CD4-positive, alpha-beta T cell (primary cell): ENCODE measurements at regions not wholly inside any gene's neighbourhood (a gene's known extent, or its start where the extent isn't known, plus 50 kb on each side); places are given as distances from the start of the nearest gene placed in this dataset.
"Not testable (repeated sequence)": the region's sequence is repeated elsewhere in the genome, so short reads cannot be mapped to it uniquely, and the experiment has no call there.

Experiments
- ATAC-seq: fragments of 200-7000 bp; cut with Tn5 transposase; one replicate; pipeline ENCODE4 v1.10.0; 2022; ENCODE audit warnings: mild to moderate bottlenecking; ENCODE audit not compliant: poor library complexity
- CTCF ChIA-PET: fragments of 350-600 bp; sonication (Branson Sonifier 250); formaldehyde crosslinking; loops from one replicate; lab custom pipeline; 2021; ENCODE audit warnings: antibody characterized with exemption, inconsistent platforms; lab: Charles Lee
- POLR2A ChIA-PET: fragments of 350-600 bp; sonication (Branson Sonifier 250); formaldehyde crosslinking; loops from one replicate; lab custom pipeline; 2021; ENCODE audit warnings: antibody characterized with exemption, inconsistent platforms; lab: Charles Lee
- DNase-seq, 14 experiments: peaks; one replicate each; pipeline ENCODE4 v3.0.0-alpha.2; 2013 to 2020; ENCODE audit warnings: mixed read lengths in 2 of 14
- H3K27ac ChIP-seq, 2 donors: one replicate each; pipeline versions ENCODE4 v1.5.1 to v1.7.0; 2013; ENCODE audit warnings: low read length in 2 of 2, low read depth in 1 of 2, mild to moderate bottlenecking in 1 of 2
- H3K27me3 ChIP-seq, 2 experiments: 1 replicate in 1 of 2; 2 replicates in 1 of 2; pipeline versions ENCODE4 v1.6.1 to v1.7.0; 2013; ENCODE audit warnings: low read length in 2 of 2, control low read depth in 1 of 2, mild to moderate bottlenecking in 1 of 2, moderate library complexity in 1 of 2; ENCODE audit not compliant: insufficient read depth in 2 of 2, control insufficient read depth in 1 of 2
- H3K36me3 ChIP-seq: one replicate; pipeline ENCODE4 v1.6.1; 2013; ENCODE audit warnings: low read length, control low read depth; ENCODE audit not compliant: insufficient read depth
- H3K4me1 ChIP-seq: one replicate; pipeline ENCODE4 v1.6.1; 2013; ENCODE audit warnings: low read length, control low read depth; ENCODE audit not compliant: insufficient read depth
- H3K4me3 ChIP-seq: one replicate; pipeline ENCODE4 v1.5.1; 2013; ENCODE audit warnings: mild to moderate bottlenecking, low read length, moderate library complexity
- H3K9me3 ChIP-seq, 2 experiments: 1 replicate in 1 of 2; 2 replicates in 1 of 2; pipeline versions ENCODE4 v1.6.1 to v1.7.0; 2013; ENCODE audit warnings: low read length in 2 of 2, mild to moderate bottlenecking in 2 of 2, control low read depth in 1 of 2, moderate library complexity in 1 of 2; ENCODE audit not compliant: control insufficient read depth in 1 of 2, insufficient read depth in 1 of 2
- H3K27ac Mint-ChIP-seq: one replicate; pipeline ENCODE4 v1.8.0; 2020; ENCODE audit warnings: mixed read lengths
- H3K27me3 Mint-ChIP-seq: one replicate; pipeline ENCODE4 v1.8.0; 2021; ENCODE audit warnings: mixed read lengths
- H3K36me3 Mint-ChIP-seq: one replicate; pipeline ENCODE4 v1.8.0; 2021; ENCODE audit warnings: low read depth, mixed read lengths
- H3K4me1 Mint-ChIP-seq: one replicate; pipeline ENCODE4 v1.8.0; 2021; ENCODE audit warnings: low read depth, mixed read lengths
- H3K4me3 Mint-ChIP-seq: one replicate; pipeline ENCODE4 v1.8.0; 2020; ENCODE audit warnings: mild to moderate bottlenecking, mixed read lengths
- H3K9me3 Mint-ChIP-seq: one replicate; pipeline ENCODE4 v1.8.0; 2020; ENCODE audit warnings: mixed read lengths
- CTCF ChIP-seq: fragments of 200-600 bp; IDR thresholded peaks from one replicate; pipeline ENCODE4 v1.8.0; 2022; ENCODE audit warnings: antibody characterized with exemption, mild to moderate bottlenecking
- intact Hi-C, 2 experiments: fragments of 100-400 bp; cut with DNase I in 1 of 2; cut with micrococcal nuclease in 1 of 2; formaldehyde crosslinking; loops; one replicate each; pipeline versions ENCODE4 v1.15.1 to v1.9.0; 2023 to 2025; cut with DNase I, micrococcal nuclease

- H3K4me3 ChIP-seq: no peak overlapping the region
- ChIA-PET POLR2A (no interaction called here), CTCF (no interaction called here)
- no peaks in the 10 kb centered on the region for H3K4me1 ChIP-seq
- Mint-ChIP-seq H3K4me3 (no peak overlapping the region), H3K4me1 (peaks cover under 1% of the 10 kb centered on the region), H3K27ac (no peak overlapping the region), H3K9me3 (no peaks in the 10 kb centered on the region), H3K27me3 (no peaks in the 10 kb centered on the region), H3K36me3 (peaks cover 32% of the 10 kb centered on the region)
- H3K27ac ChIP-seq: no peak overlapping the region
- ATAC-seq: no peak
- intact Hi-C loops: no loop called here
- H3K27me3 ChIP-seq: no peaks in the 10 kb centered on the region
- no peak for TF ChIP-seq CTCF
- H3K9me3 ChIP-seq: peaks cover 3% of the 10 kb centered on the region in 2 experiments
- peaks cover 14% of the 10 kb centered on the region for H3K36me3 ChIP-seq
- DNase-seq: no peak
These were observed 84.0 kb upstream of the RPH3AL start for GRCh38 chr17:436571-436970.

DNA sequence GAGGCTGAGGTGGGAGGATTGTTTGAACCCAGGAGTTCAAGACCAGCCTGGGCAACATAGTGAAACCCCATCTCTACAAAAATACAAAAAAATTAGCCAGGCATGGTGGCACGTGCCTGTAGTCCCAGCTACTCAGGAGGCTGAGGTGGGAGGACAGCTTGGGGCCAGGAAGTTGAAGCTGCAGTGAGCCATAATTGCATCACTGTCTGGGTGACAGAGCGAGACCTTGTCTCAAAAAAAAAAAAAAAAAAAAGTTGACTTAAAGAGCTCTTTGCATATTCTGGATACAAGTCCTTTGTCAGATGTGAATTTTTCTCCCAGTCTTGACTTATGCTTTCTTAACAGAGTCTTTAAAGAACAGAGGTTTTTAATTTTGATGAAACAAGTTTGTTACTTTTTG lies 79.9 kb upstream of the RPH3AL start:
- H3K4me1 Mint-ChIP-seq, POLR2A ChIA-PET, ATAC-seq, H3K27me3 Mint-ChIP-seq, H3K36me3 Mint-ChIP-seq, H3K27ac Mint-ChIP-seq, H3K36me3 ChIP-seq, H3K9me3 Mint-ChIP-seq, DNase-seq, H3K27me3 ChIP-seq, H3K4me3 Mint-ChIP-seq, H3K4me3 ChIP-seq, H3K27ac ChIP-seq, intact Hi-C loops, H3K4me1 ChIP-seq: not testable (repeated sequence)
- CTCF ChIA-PET: interaction anchor here (1.4 kb wide), 1 partner anchor 20 kb away, joined by 6 read pairs; no protein-coding TSS in a partner anchor
- peaks cover 3 to 13% of the 10 kb centered on the region in 2 experiments for H3K9me3 ChIP-seq

DNA sequence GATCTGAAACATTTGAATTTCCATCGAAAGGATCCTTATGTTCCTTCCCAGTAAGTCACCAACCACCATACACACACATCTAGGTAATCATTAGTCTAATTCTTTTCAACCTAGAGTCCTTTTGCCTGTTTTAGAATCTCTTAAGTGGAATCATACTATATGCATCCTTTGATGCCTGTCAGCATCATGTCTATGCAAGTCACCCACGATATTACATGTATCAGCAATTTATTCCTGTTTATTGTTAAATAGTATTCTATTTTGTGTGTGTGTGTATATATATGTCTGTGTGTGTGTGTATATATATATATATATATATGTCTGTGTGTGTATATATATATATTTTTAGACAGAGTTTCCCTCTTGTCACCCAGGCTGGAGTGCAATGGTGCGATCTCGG lies 78.9 kb upstream of the RPH3AL start:
- DNase-seq: no peak
- Histone ChIP-seq H3K4me3 (no peak overlapping the region), H3K27ac (no peak overlapping the region), H3K27me3 (no peaks in the 10 kb centered on the region), H3K4me1 (no peaks in the 10 kb centered on the region), H3K36me3 (no peaks in the 10 kb centered on the region), H3K9me3 (peaks cover 0 to 10% of the 10 kb centered on the region in 2 experiments)
- Mint-ChIP-seq H3K4me1 (peaks cover 4% of the 10 kb centered on the region), H3K27me3 (no peaks in the 10 kb centered on the region), H3K4me3 (no peak overlapping the region), H3K27ac (no peak overlapping the region), H3K36me3 (no peaks in the 10 kb centered on the region), H3K9me3 (no peaks in the 10 kb centered on the region)
- no peak for ATAC-seq
- intact Hi-C loops: no loop called here
- POLR2A ChIA-PET: interaction anchor here (1.1 kb wide), 1 partner anchor 13 kb away, joined by 4 read pairs; no protein-coding TSS in a partner anchor
- CTCF ChIA-PET: interaction anchor here (1.4 kb wide), 1 partner anchor 19 kb away, joined by 6 read pairs; no protein-coding TSS in a partner anchor
- TF ChIP-seq CTCF: no peak

DNA sequence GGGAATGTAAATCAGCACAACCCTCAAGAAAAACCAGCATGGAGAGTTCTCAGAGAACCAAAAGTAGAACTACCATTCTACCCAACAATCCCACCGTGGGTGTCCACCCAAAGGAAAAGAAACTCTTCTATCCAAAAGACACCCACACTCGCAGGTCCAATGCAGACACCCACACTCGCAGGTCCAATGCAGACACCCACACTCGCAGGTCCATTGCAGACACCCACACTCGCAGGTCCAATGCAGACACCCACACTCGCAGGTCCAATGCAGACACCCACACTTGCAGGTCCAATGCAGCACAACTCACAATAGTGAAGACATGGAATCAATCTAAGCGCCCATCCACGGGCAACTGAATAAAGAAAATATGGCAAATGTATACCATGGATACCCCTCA lies 77.0 kb upstream of the RPH3AL start:
- Mint-ChIP-seq H3K27ac (no peak overlapping the region), H3K9me3 (no peaks in the 10 kb centered on the region), H3K4me1 (peaks cover 4% of the 10 kb centered on the region), H3K4me3 (no peak overlapping the region), H3K36me3 (no peaks in the 10 kb centered on the region), H3K27me3 (no peaks in the 10 kb centered on the region)
- no peak for DNase-seq
- intact Hi-C loops: no loop called here
- Histone ChIP-seq H3K4me1 (no peaks in the 10 kb centered on the region), H3K4me3 (no peak overlapping the region), H3K9me3 (peaks cover 0 to 10% of the 10 kb centered on the region in 2 experiments), H3K27ac (no peak overlapping the region), H3K36me3 (no peaks in the 10 kb centered on the region), H3K27me3 (no peaks in the 10 kb centered on the region)
- CTCF ChIA-PET: no interaction called here
- TF ChIP-seq CTCF: no peak
- no peak for ATAC-seq
- POLR2A ChIA-PET: no interaction called here
